ENCODE measurements at regions not wholly inside any gene's neighbourhood (a gene's known extent, or its start where the extent isn't known, plus 50 kb on each side); places are given as distances from the start of the nearest gene placed in this dataset.

DNA sequence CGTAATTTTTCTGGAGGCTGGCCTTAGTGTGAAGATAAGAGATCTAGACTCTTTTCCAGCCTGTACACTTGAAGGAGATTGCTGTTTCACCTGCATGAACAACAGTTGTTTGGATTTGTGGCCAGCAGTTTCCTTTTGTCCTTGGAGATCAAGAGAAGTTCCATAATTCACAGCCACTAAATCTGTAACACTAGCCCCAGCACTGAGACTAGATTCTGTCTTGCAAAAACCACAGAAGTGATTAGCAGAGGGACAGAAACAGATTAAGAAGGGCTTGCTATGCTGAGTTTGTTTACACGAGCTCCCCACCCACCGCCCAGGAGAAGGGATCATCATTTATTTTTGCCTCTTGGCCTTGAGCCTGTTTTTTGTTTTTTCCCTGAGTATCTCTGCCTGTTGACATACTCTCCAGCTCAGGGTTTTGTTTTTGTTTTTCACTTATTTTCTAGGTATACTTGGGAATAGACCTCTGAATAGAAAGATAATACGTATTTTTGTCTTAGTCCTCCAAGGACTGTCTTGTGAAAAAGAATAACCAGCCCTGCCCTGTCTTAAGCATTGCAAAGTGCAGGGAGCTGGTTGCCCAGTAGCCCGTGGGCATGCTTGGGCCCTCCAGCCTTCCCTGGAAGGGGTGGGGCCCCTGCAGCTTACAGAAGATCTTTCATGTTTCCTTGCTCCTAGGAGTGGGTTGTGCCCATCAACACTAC, 93.1 kb upstream of the SOX4 start:
- intact Hi-C loops (cut with micrococcal nuclease): no loop called here
- TF ChIP-seq, protein P1, sequence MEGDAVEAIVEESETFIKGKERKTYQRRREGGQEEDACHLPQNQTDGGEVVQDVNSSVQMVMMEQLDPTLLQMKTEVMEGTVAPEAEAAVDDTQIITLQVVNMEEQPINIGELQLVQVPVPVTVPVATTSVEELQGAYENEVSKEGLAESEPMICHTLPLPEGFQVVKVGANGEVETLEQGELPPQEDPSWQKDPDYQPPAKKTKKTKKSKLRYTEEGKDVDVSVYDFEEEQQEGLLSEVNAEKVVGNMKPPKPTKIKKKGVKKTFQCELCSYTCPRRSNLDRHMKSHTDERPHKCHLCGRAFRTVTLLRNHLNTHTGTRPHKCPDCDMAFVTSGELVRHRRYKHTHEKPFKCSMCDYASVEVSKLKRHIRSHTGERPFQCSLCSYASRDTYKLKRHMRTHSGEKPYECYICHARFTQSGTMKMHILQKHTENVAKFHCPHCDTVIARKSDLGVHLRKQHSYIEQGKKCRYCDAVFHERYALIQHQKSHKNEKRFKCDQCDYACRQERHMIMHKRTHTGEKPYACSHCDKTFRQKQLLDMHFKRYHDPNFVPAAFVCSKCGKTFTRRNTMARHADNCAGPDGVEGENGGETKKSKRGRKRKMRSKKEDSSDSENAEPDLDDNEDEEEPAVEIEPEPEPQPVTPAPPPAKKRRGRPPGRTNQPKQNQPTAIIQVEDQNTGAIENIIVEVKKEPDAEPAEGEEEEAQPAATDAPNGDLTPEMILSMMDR (IDR thresholded peaks at IDR 0.05): no peak
- DNase-seq: no peak
- Mint-ChIP-seq H3K4me1 (ENCODE audit: low read depth) (no peaks in the 10 kb centered on the region), H3K27me3 (no peaks in the 10 kb centered on the region), H3K9me3 (no peaks in the 10 kb centered on the region), H3K36me3 (ENCODE audit: low read depth) (no peaks in the 10 kb centered on the region), H3K27ac (no peak overlapping the region), H3K4me3 (no peak overlapping the region)
- ChIA-PET CTCF (no interaction called here), POLR2A (no interaction called here)
- no peak for ATAC-seq

DNA sequence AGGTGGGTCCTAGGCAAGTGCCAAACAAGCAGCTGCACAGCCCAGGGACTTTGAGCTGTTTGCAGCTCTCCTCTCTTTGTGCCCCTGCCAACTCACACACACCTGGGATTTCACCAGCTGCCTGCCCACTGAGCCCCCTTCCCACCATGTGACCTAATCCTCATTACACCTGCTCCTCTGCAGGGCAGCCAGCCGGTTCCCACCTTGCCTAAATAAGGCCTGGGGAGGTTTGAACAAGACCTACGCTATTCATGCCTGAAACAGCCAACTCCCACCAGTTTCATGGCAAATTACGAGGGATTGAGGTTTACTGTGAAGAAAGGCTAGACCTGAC, 92.6 kb upstream of the SOX4 start:
- intact Hi-C loops (cut with micrococcal nuclease): no loop called here
- Mint-ChIP-seq H3K27me3 (no peaks in the 10 kb centered on the region), H3K4me3 (no peak overlapping the region), H3K27ac (no peak overlapping the region), H3K9me3 (no peaks in the 10 kb centered on the region), H3K4me1 (ENCODE audit: low read depth) (no peaks in the 10 kb centered on the region), H3K36me3 (ENCODE audit: low read depth) (no peaks in the 10 kb centered on the region)
- no peak for ATAC-seq
- ChIA-PET CTCF (no interaction called here), POLR2A (no interaction called here)
- DNase-seq: no peak
- TF ChIP-seq, protein P1 (IDR thresholded peaks at IDR 0.05): no peak

DNA sequence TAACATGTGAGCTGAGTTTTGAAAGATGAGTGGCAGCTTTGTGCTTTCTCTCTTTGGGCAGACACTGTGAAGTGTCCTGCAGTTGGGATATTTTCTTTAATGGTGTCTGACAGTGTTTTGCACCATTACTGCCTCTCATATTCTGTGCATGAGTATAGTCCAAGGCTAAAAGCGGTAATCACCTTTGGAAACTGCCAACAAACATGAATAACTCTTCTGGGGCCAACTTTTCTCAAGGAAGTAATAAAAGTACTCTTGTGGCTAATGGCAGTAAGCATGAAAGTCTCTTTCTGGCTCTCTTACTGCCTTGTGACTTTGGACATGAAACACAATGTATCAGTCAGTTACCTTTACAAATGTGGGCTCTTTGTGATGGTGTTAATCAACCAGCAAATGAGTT, 91.7 kb upstream of the SOX4 start:
- POLR2A ChIA-PET: interaction anchor here (0.7 kb wide), 1 partner anchor 151 kb away, joined by 3 read pairs; no protein-coding TSS in a partner anchor
- intact Hi-C loops (cut with micrococcal nuclease): no loop called here
- no peak for ATAC-seq

DNA sequence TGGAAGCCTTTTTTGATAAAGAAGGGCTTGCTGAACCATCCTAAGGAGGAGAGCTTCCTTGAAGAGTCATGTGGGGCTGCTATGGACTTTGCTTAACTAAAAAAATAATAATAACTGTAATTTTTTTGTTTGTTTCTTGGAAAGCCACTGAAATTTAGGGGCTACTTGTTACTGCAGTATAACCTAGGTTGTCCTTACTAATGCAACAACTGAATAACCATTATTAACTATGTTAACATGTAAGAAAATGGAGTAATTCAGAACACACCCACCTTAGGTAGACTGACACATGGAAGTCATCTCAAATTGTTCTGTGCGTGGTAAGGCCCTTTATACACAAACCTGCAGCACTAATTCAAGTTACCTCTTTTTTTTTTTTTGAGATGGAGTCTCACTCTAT, 90.9 kb upstream of the SOX4 start:
- Mint-ChIP-seq H3K27ac (no peak overlapping the region), H3K9me3 (no peaks in the 10 kb centered on the region), H3K4me3 (no peak overlapping the region), H3K4me1 (ENCODE audit: low read depth) (no peaks in the 10 kb centered on the region), H3K27me3 (no peaks in the 10 kb centered on the region), H3K36me3 (ENCODE audit: low read depth) (no peaks in the 10 kb centered on the region)
- intact Hi-C loops (cut with micrococcal nuclease): no loop called here
- POLR2A ChIA-PET: interaction anchor here (0.7 kb wide), 1 partner anchor 150 kb away, joined by 3 read pairs; no protein-coding TSS in a partner anchor
- DNase-seq: no peak
- CTCF ChIA-PET: no interaction called here
- TF ChIP-seq, protein P1 (IDR thresholded peaks at IDR 0.05): no peak
- no peak for ATAC-seq

More for the DNA sequence above, 91.7 kb upstream of the SOX4 start:
- no peaks in the 10 kb centered on the region for H3K27me3 Mint-ChIP-seq
- no peaks in the 10 kb centered on the region for H3K4me1 Mint-ChIP-seq (ENCODE audit: low read depth)
- H3K9me3 Mint-ChIP-seq: no peaks in the 10 kb centered on the region
- H3K36me3 Mint-ChIP-seq (ENCODE audit: low read depth): no peaks in the 10 kb centered on the region
- H3K4me3 Mint-ChIP-seq: no peak overlapping the region
- CTCF ChIA-PET: no interaction called here
- TF ChIP-seq, protein P1 (IDR thresholded peaks at IDR 0.05): no peak
- no peak overlapping the region for H3K27ac Mint-ChIP-seq
- DNase-seq: no peak

DNA sequence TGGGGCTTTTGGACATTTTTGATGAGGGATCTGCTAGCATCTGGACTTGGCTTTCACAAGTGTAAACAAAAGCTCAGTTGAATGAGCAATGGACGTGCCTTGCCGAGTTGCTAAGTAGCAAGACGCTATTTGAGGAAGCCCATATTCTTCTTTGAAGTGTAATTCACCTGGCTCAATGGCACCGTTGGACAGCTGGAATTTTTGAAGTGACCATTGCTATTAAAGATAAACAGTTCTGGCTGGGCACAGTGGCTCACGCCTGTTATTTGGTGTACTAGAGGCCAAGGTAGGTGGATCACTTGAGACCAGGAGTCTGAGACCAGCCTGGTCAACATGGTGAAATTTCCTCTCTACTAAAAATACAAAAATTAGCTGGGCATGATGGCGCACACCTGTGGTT, 88.8 kb upstream of the SOX4 start:
- H3K27ac Mint-ChIP-seq: no peak overlapping the region
- TF ChIP-seq, protein P1 (IDR thresholded peaks at IDR 0.05): no peak
- ATAC-seq: no peak
- no peaks in the 10 kb centered on the region for H3K9me3 Mint-ChIP-seq
- no peaks in the 10 kb centered on the region for H3K27me3 Mint-ChIP-seq
- H3K36me3 Mint-ChIP-seq (ENCODE audit: low read depth): no peaks in the 10 kb centered on the region
- ChIA-PET CTCF (no interaction called here), POLR2A (interaction anchor here (0.7 kb wide), 1 partner anchor 216 kb away, joined by 3 read pairs; no protein-coding TSS in a partner anchor)
- intact Hi-C loops (cut with micrococcal nuclease): no loop called here
- no peaks in the 10 kb centered on the region for H3K4me1 Mint-ChIP-seq (ENCODE audit: low read depth)
- H3K4me3 Mint-ChIP-seq: no peak overlapping the region
- DNase-seq: no peak
